Right ventricle myocardium inferior (tissue), 1 donor: ENCODE measurements at regions not wholly inside any gene's neighbourhood (a gene's known extent, or its start where the extent isn't known, plus 50 kb on each side); places are given as distances from the start of the nearest gene placed in this dataset.

Experiments used
- ATAC-seq: fragments of 200-7000 bp; cut with Tn5 transposase; one replicate; pipeline ENCODE4 v1.9.1; 2020; ENCODE audit warnings: mild to moderate bottlenecking, moderate library complexity
- DNase-seq: peaks from one replicate; pipeline ENCODE4 v3.0.0; 2021; ENCODE audit errors: missing footprints
- intact Hi-C: fragments of 100-400 bp; cut with DNase I; formaldehyde crosslinking; loops from one replicate; pipeline ENCODE4 v1.11.0; 2022
- donor health status: DM: no; HTN: yes; CAD: no; lungs with severe emphysema.

- DNase-seq, result no peak
- no peak for ATAC-seq
- intact Hi-C loops, result no loop called here
These were observed 158.0 kb upstream of the TCF21 start for GRCh38 chr6:133730881-133731280.

- intact Hi-C loops, result no loop called here
These were observed 148.7 kb upstream of the TCF21 start for GRCh38 chr6:133740218-133740617.

GRCh38 chr6:133740816-133741215 lies 148.1 kb upstream of the TCF21 start:
- DNase-seq, result no peak
- intact Hi-C loops, result no loop called here
- peak; percentile 37 for ATAC-seq

More at GRCh38 chr6:133740218-133740617, 148.7 kb upstream of the TCF21 start:
- ATAC-seq, result no peak
- no peak for DNase-seq

GRCh38 chr6:133741375-133741861 lies 147.5 kb upstream of the TCF21 start:
- peak; percentile 81 for ATAC-seq
- DNase-seq, result no peak
- intact Hi-C loops, result no loop called here

- no peak for DNase-seq
- intact Hi-C loops, result no loop called here
- no peak for ATAC-seq
These were observed 145.3 kb upstream of the TCF21 start for GRCh38 chr6:133743621-133744020.

GRCh38 chr6:133746417-133746770 lies 142.5 kb upstream of the TCF21 start:
- DNase-seq (no peak), ATAC-seq (no peak)
- intact Hi-C loops, result no loop called here

- intact Hi-C loops, result no loop called here
- ATAC-seq, result no peak
These were observed 140.3 kb upstream of the TCF21 start for GRCh38 chr6:133748628-133749027.

GRCh38 chr6:133749427-133749826 lies 139.5 kb upstream of the TCF21 start:
- no peak for ATAC-seq
- DNase-seq, result no peak
- intact Hi-C loops, result no loop called here

More at GRCh38 chr6:133748628-133749027, 140.3 kb upstream of the TCF21 start:
- no peak for DNase-seq

- no peak for DNase-seq
- intact Hi-C loops, result no loop called here
- ATAC-seq, result no peak
These were observed 136.8 kb upstream of the TCF21 start for GRCh38 chr6:133752129-133752528.

- ATAC-seq (no peak), DNase-seq (no peak)
- intact Hi-C loops, result no loop called here
These were observed 135.2 kb upstream of the TCF21 start for GRCh38 chr6:133753756-133754155.

- DNase-seq (no peak), ATAC-seq (no peak)
- intact Hi-C loops, result no loop called here
These were observed 134.6 kb upstream of the TCF21 start for GRCh38 chr6:133754298-133754697.

- peak; percentile 87 for ATAC-seq
- no peak for DNase-seq
- intact Hi-C loops, result no loop called here
These were observed 132.7 kb upstream of the TCF21 start for GRCh38 chr6:133756078-133756695.

- ATAC-seq, result peak; percentile 43
- DNase-seq, result no peak
- intact Hi-C loops, result no loop called here
These were observed 131.6 kb upstream of the TCF21 start for GRCh38 chr6:133757335-133757734.

- DNase-seq (no peak), ATAC-seq (no peak)
- intact Hi-C loops, result no loop called here
These were observed 130.0 kb upstream of the TCF21 start for GRCh38 chr6:133758815-133759335.

GRCh38 chr6:133759524-133759923 lies 129.4 kb upstream of the TCF21 start:
- no peak for DNase-seq
- intact Hi-C loops, result no loop called here
- no peak for ATAC-seq

GRCh38 chr6:133761706-133762105 lies 127.2 kb upstream of the TCF21 start:
- intact Hi-C loops, result no loop called here
- DNase-seq (no peak), ATAC-seq (no peak)

GRCh38 chr6:133764008-133764753 lies 124.7 kb upstream of the TCF21 start:
- peak; percentile 82 for ATAC-seq
- intact Hi-C loops, result no loop called here
- no peak for DNase-seq

GRCh38 chr6:133764754-133765208 lies 124.1 kb upstream of the TCF21 start:
- intact Hi-C loops, result loop anchor here (5.0 kb wide), 1 partner anchor 128 kb away; no protein-coding TSS in a partner anchor
- ATAC-seq (peak; percentile 27), DNase-seq (no peak)

- intact Hi-C loops, result loop anchor here (5.0 kb wide), 1 partner anchor 125 kb away; no protein-coding TSS in a partner anchor
- DNase-seq, result no peak
- no peak for ATAC-seq
These were observed 121.4 kb upstream of the TCF21 start for GRCh38 chr6:133767357-133767970.
